KMS-11 (cell line): ENCODE measurements at regions not wholly inside any gene's neighbourhood (a gene's known extent, or its start where the extent isn't known, plus 50 kb on each side); places are given as distances from the start of the nearest gene placed in this dataset.

Experiments used
- H2AFZ ChIP-seq: fragments of 200-600 bp; sonication (generic); 2 replicates; pipeline ENCODE4 v1.6.1; 2016; ENCODE audit warnings: antibody characterized with exemption, mixed run types, low read depth
- H3K27ac ChIP-seq: fragments of 200-600 bp; sonication (generic); 2 replicates; pipeline ENCODE4 v1.6.1; 2016; ENCODE audit warnings: mild to moderate bottlenecking, mixed run types
- H3K27me3 ChIP-seq: fragments of 200-600 bp; sonication (generic); 2 replicates; pipeline ENCODE4 v1.6.1; 2017; ENCODE audit warnings: mild to moderate bottlenecking, low read depth, mixed run types, moderate library complexity; ENCODE audit not compliant: insufficient read depth
- H3K36me3 ChIP-seq: fragments of 200-600 bp; sonication (generic); 2 replicates; pipeline ENCODE4 v1.6.1; 2017; ENCODE audit warnings: mild to moderate bottlenecking, mixed run types; ENCODE audit not compliant: insufficient read depth
- H3K4me1 ChIP-seq: fragments of 200-600 bp; sonication (generic); 2 replicates; pipeline ENCODE4 v1.6.1; 2016; ENCODE audit warnings: mild to moderate bottlenecking, low read depth, mixed run types; ENCODE audit not compliant: poor library complexity, severe bottlenecking
- H3K4me2 ChIP-seq: fragments of 200-600 bp; sonication (generic); 2 replicates; pipeline ENCODE4 v1.7.0; 2016; ENCODE audit warnings: mild to moderate bottlenecking, mixed run types
- H3K4me3 ChIP-seq: fragments of 200-600 bp; sonication (generic); IDR thresholded peaks from 2 replicates; pipeline ENCODE4 v1.6.1; 2017; ENCODE audit warnings: low read depth, low read length, mixed read lengths; ENCODE audit not compliant: insufficient read depth
- H3K79me2 ChIP-seq: fragments of 200-600 bp; sonication (generic); 2 replicates; pipeline ENCODE4 v1.6.1; 2016; ENCODE audit warnings: low read depth, mixed run types; ENCODE audit not compliant: insufficient read depth
- H3K9ac ChIP-seq: fragments of 200-600 bp; sonication (generic); 2 replicates; pipeline ENCODE4 v1.6.1; 2016; ENCODE audit warnings: mild to moderate bottlenecking, mixed run types
- H4K20me1 ChIP-seq: fragments of 200-600 bp; sonication (generic); 2 replicates; pipeline ENCODE4 v1.6.1; 2016; ENCODE audit warnings: mild to moderate bottlenecking, mixed run types; ENCODE audit not compliant: insufficient read depth
- TF ChIP-seq, protein P1 (sequence below): fragments of 200-600 bp; sonication (generic); conservative IDR thresholded peaks from 2 replicates; pipeline ENCODE4 v1.6.1; 2017; ENCODE audit warnings: low read depth, mild to moderate bottlenecking, antibody characterized with exemption, low read length, moderate library complexity, mixed read lengths

DNA sequence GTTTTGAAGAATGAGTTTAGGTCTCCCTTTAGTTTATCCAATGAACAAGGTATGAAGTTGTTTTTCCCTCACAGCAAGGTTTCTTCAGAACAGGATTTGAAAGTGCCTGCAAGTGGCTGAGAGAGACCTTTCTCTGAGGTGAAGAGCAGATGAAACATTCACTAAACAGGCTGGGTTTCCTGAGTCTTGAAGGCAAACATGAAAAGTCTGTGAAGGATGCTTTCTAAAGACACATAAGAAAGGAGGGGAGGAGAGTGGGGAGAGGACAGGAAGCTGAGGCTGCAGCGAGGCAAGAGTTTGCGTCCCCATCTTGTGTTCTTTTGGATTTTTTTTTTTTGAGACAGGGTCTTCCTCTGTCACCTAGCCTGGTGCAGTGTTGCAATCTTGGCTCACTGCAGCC lies 95.7 kb upstream of the SIM2 start:
- Histone ChIP-seq H3K9ac (no peak overlapping the region), H3K27me3 (no peaks in the 10 kb centered on the region), H4K20me1 (no peaks in the 10 kb centered on the region), H3K36me3 (no peaks in the 10 kb centered on the region), H2AFZ (no peak overlapping the region), H3K4me1 (no peaks in the 10 kb centered on the region), H3K27ac (no peak overlapping the region), H3K79me2 (no peaks in the 10 kb centered on the region), H3K4me3 (no peak overlapping the region), H3K4me2 (no peak overlapping the region)
- TF ChIP-seq, protein P1, sequence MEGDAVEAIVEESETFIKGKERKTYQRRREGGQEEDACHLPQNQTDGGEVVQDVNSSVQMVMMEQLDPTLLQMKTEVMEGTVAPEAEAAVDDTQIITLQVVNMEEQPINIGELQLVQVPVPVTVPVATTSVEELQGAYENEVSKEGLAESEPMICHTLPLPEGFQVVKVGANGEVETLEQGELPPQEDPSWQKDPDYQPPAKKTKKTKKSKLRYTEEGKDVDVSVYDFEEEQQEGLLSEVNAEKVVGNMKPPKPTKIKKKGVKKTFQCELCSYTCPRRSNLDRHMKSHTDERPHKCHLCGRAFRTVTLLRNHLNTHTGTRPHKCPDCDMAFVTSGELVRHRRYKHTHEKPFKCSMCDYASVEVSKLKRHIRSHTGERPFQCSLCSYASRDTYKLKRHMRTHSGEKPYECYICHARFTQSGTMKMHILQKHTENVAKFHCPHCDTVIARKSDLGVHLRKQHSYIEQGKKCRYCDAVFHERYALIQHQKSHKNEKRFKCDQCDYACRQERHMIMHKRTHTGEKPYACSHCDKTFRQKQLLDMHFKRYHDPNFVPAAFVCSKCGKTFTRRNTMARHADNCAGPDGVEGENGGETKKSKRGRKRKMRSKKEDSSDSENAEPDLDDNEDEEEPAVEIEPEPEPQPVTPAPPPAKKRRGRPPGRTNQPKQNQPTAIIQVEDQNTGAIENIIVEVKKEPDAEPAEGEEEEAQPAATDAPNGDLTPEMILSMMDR = no peak

DNA sequence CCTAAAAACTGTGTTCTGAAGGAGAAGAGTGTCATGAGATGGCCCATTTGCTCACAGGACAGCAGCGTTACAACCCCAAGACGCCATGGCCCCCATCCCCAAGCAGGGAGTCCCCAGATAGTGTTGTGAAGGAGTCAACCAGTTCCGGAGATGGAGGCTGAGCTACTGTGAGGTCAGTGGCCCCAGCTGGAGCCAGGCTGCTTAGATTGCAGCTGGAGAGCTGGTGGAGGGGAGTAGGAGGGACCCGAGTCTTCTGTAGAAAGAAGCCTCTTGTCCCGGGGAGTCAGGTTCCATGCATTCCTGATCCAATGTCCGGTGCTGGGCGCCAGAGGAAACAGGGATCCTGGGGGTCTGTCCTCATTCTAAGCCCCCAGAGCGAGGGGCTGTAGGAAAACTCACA lies 93.5 kb upstream of the SIM2 start:
- Histone ChIP-seq H3K36me3 (no peaks in the 10 kb centered on the region), H3K4me3 (no peak overlapping the region), H3K79me2 (no peaks in the 10 kb centered on the region)

DNA sequence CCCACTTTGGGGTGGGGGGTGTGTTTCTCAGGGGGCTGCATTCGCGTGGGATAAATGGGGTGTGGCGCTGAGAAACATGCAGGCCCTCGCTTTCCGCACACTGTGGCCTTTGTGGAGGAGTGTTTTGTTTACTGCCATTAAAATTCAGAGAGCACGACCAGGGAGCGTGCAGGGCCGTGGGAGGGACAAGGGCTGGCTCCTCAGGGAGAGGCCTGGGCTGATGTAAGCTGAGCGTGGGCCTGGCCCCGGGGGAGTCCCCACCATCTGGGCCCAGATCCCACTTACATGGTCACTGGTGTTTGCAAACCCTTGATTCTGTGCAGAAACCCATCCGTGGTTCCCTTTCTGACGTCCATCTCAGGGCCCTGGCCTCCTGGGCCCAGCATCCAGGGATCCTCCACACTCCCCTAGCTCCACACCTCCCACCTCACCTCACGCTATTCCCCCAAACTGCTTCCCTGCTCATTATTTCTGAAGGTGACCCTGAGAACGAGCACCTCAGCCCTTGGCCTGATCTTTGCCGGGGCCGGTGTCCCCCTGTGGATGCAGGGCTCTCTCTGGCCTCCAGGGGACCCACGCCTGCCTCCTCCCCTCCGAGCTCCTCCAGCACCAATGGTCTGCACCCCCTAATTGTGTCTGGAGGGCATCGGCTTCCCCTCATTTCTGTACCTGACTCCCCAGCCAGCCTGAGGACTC lies 92.5 kb upstream of the SIM2 start:
- Histone ChIP-seq H3K9ac (no peak overlapping the region), H3K36me3 (no peaks in the 10 kb centered on the region), H4K20me1 (no peaks in the 10 kb centered on the region), H3K4me1 (no peaks in the 10 kb centered on the region), H3K4me2 (no peak overlapping the region), H3K79me2 (no peaks in the 10 kb centered on the region), H3K27ac (no peak overlapping the region), H2AFZ (no peak overlapping the region), H3K4me3 (no peak overlapping the region), H3K27me3 (no peaks in the 10 kb centered on the region)
- TF ChIP-seq, protein P1 = no peak

More for the DNA sequence above, 93.5 kb upstream of the SIM2 start:
- Histone ChIP-seq H3K4me1 (no peaks in the 10 kb centered on the region), H4K20me1 (no peaks in the 10 kb centered on the region), H3K4me2 (no peak overlapping the region), H2AFZ (no peak overlapping the region), H3K27ac (no peak overlapping the region), H3K9ac (no peak overlapping the region), H3K27me3 (no peaks in the 10 kb centered on the region)
- TF ChIP-seq, protein P1 = no peak

DNA sequence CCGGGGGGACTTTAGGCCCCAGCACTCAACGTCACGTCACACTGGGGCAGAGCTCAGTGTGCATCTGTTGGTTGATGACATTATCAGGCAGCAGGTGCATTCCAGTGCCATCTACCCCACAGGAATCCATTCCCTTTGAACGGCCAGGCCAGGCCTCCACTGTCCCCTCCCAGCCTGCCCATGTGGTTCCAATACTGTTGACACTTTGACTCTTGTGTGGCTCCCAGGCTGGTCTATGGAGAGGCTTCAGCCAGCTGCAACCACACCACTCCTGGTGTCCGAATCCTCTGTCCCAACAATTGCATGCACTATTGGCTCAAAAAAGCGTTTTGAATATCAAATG lies 92.0 kb upstream of the SIM2 start:
- Histone ChIP-seq H3K36me3 (no peaks in the 10 kb centered on the region), H3K27ac (no peak overlapping the region), H2AFZ (no peak overlapping the region), H3K79me2 (no peaks in the 10 kb centered on the region), H3K27me3 (no peaks in the 10 kb centered on the region), H3K4me2 (no peak overlapping the region), H3K9ac (no peak overlapping the region), H3K4me3 (no peak overlapping the region), H3K4me1 (no peaks in the 10 kb centered on the region), H4K20me1 (no peaks in the 10 kb centered on the region)
- TF ChIP-seq, protein P1 = no peak
